Activated CD4-positive, alpha-beta memory T cell treated with anti-CD3 and anti-CD28 coated beads, Interleukin-2, amount 10 ng/mL, durations not matched to agents 7 days and 5 days (primary cell): ENCODE measurements at regions not wholly inside any gene's neighbourhood (a gene's known extent, or its start where the extent isn't known, plus 50 kb on each side); places are given as distances from the start of the nearest gene placed in this dataset.

Experiments
- CTCF ChIA-PET: fragments of 350-600 bp; sonication (Branson Sonifier 250); formaldehyde crosslinking; loops from one replicate; lab custom pipeline; 2021; ENCODE audit warnings: antibody characterized with exemption, inconsistent platforms; lab: Charles Lee
- POLR2A ChIA-PET: fragments of 350-600 bp; sonication (Branson Sonifier 250); formaldehyde crosslinking; loops from one replicate; lab custom pipeline; 2021; ENCODE audit warnings: antibody characterized with exemption; lab: Charles Lee
- DNase-seq: peaks from one replicate; pipeline ENCODE4 v3.0.0-alpha.2; 2020
- H3K27ac Mint-ChIP-seq: one replicate; pipeline ENCODE4 v1.8.0; 2021; ENCODE audit warnings: mild to moderate bottlenecking, mixed read lengths
- H3K27me3 Mint-ChIP-seq: one replicate; pipeline ENCODE4 v1.8.0; 2021; ENCODE audit warnings: mixed read lengths
- H3K36me3 Mint-ChIP-seq: one replicate; pipeline ENCODE4 v1.8.0; 2021; ENCODE audit warnings: low read depth, mixed read lengths
- H3K4me1 Mint-ChIP-seq: one replicate; pipeline ENCODE4 v1.8.0; 2021; ENCODE audit warnings: mixed read lengths
- H3K4me3 Mint-ChIP-seq: one replicate; pipeline ENCODE4 v1.8.0; 2021; ENCODE audit warnings: mild to moderate bottlenecking, mixed read lengths
- H3K9me3 Mint-ChIP-seq: one replicate; pipeline ENCODE4 v1.8.0; 2021; ENCODE audit warnings: mixed read lengths

DNA sequence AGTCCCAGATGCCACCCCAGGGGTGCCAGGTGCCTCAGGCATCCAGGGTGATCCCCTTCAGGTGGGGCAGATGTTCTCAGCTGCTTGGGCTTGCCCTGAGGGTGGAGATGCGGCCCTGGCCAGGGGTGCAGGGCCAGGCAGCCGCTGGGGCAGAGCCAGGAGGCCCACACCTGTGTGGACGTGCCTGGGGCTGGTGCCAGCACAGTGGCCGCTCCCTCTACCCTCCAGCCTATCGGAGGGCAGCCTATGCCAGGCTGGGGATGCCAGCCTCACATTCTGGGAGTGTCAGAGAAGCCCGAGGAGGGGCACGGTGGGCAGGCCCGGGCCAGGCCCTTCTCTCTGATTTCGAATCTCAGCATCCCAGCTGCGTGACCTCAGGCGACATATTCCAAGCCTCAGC lies 96.5 kb upstream of the WNT4 start:
- Mint-ChIP-seq H3K4me1 (no peaks in the 10 kb centered on the region), H3K36me3 (no peaks in the 10 kb centered on the region), H3K9me3 (no peaks in the 10 kb centered on the region), H3K27ac (no peak overlapping the region), H3K4me3 (no peak overlapping the region), H3K27me3 (peaks cover 2% of the 10 kb centered on the region)
- POLR2A ChIA-PET = no interaction called here
- no peak for DNase-seq
- CTCF ChIA-PET = no interaction called here

DNA sequence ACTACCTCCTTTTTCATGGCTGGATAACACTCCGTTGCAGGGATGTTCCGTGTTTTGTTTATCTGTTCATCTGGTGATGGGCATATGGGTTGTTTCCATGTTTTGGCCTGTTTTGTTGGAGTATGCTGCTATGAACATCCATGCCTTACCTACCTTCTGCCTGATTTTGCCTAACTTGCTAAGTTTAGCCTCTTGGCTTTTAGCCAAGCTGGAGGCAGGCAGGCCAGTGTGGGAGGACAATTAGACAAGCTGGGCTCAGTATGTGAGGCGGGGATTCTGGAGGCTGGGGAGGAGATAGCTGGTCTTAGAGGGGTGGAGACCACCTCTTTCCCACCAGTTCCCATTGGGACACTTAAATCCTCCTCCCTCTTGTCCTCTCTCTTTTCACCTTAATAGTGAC lies 98.4 kb upstream of the WNT4 start:
- Mint-ChIP-seq H3K27me3 (no peaks in the 10 kb centered on the region), H3K36me3 (no peaks in the 10 kb centered on the region), H3K4me1 (no peaks in the 10 kb centered on the region), H3K9me3 (no peaks in the 10 kb centered on the region), H3K4me3 (no peak overlapping the region), H3K27ac (no peak overlapping the region)
- CTCF ChIA-PET = no interaction called here
- DNase-seq = no peak
- POLR2A ChIA-PET = no interaction called here

DNA sequence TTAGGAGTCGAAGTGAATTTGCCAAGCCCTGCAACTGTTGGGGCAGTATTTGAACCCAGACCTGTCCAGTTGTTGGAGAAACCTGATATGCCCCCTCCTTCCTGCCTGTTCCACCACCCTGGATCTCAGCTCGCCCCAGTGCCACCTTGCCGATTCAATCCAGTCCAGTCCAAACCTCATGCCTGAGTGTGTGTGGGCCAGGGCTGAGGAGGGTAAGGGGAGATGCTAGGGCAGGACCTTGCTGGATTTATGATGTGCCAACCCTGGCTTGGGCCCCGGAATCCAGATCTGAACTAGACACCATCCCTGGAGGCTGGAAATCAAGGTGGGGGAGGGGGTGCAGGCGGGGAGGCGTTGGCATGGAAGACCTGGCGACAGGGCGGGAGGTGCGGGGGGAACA lies 98.9 kb upstream of the WNT4 start:
- Mint-ChIP-seq H3K27me3 (no peaks in the 10 kb centered on the region), H3K4me1 (no peaks in the 10 kb centered on the region), H3K9me3 (no peaks in the 10 kb centered on the region), H3K27ac (no peak overlapping the region), H3K36me3 (no peaks in the 10 kb centered on the region), H3K4me3 (no peak overlapping the region)
- ChIA-PET POLR2A (no interaction called here), CTCF (no interaction called here)
- DNase-seq = no peak

DNA sequence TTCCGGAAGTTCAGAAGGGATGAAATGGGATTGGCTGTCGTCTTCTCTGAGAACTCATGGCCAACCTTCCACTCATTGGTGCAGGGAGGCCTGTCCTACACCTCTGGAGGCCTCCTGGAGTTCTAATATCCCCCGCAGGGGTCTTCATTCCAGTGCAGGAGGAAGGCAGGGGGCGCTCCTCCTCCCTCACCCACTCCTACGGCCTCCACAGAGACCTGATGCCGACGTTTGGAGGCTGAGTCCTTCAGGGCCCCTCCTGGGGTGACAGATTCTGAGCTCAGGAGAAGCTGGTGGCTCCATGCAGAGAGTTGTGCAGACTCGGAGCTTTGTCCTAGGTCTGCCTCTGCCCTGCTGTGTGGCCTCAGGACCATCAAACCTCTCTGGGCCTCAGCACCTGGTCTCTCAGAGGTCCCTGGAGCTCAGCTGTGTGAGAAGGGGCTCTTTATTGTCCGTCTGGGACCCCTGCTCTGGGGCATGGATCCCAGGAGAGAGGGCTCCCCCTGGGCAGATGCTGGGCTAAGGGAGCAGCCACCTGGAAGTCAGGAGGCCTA lies 102.3 kb upstream of the WNT4 start:
- Mint-ChIP-seq H3K27ac (no peak overlapping the region), H3K4me3 (no peak overlapping the region), H3K36me3 (no peaks in the 10 kb centered on the region), H3K4me1 (no peaks in the 10 kb centered on the region), H3K27me3 (no peaks in the 10 kb centered on the region), H3K9me3 (no peaks in the 10 kb centered on the region)
- POLR2A ChIA-PET = no interaction called here
- no peak for DNase-seq
- CTCF ChIA-PET = no interaction called here

DNA sequence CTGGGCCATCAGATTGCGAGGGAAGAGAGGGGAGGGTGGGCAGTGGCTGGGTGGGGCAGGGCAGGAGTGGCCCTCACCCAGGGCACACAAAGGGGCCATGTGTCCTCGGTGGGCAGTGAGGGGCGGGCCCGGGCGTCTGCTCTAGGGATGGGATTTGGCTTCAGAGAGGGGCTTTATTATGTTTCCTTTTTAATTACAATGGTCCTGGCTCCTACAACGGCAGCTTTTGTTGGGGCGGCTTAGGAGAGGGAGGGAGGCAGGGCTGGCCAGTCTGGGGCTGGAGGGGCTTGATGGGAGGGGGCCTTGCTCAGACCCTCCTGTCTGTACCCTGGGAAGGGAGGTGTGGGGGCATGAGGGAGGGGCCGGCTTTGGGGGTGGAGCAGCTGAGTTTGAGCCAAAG lies 102.8 kb upstream of the WNT4 start:
- POLR2A ChIA-PET = no interaction called here
- DNase-seq = no peak
- Mint-ChIP-seq H3K27ac (no peak overlapping the region), H3K4me3 (no peak overlapping the region), H3K36me3 (no peaks in the 10 kb centered on the region), H3K27me3 (no peaks in the 10 kb centered on the region), H3K9me3 (no peaks in the 10 kb centered on the region), H3K4me1 (no peaks in the 10 kb centered on the region)
- CTCF ChIA-PET = no interaction called here

DNA sequence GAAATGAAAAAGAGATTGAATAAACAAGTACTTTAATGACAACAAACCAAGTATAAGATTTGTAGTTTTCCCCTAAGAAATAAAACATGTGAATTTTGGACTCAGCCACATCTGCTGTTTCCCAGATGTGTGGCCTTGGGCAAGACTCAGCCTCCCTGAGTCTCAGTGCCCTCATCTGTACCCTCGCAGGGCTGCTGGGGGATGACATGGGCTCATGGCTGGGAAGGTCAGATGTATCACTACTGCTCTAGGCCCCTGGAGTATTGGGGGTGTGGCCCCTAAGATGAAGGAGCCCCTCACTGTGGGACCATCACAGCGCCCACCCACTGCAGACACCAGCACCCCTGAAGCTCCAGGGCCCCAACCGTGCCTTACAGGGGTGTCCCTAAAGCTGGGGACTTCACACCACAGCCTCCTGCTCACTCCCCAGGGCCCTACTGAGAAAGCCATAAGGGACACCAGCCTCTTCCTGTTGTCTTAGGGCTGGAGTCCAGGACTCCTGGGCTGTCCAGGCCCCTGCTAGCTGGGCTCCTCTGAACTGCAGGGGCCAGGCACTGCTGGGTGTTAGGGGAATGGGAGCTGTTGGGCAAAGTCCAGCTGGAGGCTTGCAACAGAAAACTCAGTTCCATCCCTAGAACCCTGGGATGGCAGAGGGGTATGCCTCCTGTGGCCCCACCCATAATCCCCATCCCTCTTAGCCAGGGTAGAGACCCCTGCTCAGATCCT lies 104.0 kb upstream of the WNT4 start:
- DNase-seq = no peak
- no peak overlapping the region for H3K4me3 Mint-ChIP-seq
- no peak overlapping the region for H3K27ac Mint-ChIP-seq
- ChIA-PET CTCF (no interaction called here), POLR2A (no interaction called here)
- no peaks in the 10 kb centered on the region for H3K4me1 Mint-ChIP-seq
- H3K9me3 Mint-ChIP-seq = no peaks in the 10 kb centered on the region
- H3K27me3 Mint-ChIP-seq = peaks cover under 1% of the 10 kb centered on the region
- no peaks in the 10 kb centered on the region for H3K36me3 Mint-ChIP-seq

DNA sequence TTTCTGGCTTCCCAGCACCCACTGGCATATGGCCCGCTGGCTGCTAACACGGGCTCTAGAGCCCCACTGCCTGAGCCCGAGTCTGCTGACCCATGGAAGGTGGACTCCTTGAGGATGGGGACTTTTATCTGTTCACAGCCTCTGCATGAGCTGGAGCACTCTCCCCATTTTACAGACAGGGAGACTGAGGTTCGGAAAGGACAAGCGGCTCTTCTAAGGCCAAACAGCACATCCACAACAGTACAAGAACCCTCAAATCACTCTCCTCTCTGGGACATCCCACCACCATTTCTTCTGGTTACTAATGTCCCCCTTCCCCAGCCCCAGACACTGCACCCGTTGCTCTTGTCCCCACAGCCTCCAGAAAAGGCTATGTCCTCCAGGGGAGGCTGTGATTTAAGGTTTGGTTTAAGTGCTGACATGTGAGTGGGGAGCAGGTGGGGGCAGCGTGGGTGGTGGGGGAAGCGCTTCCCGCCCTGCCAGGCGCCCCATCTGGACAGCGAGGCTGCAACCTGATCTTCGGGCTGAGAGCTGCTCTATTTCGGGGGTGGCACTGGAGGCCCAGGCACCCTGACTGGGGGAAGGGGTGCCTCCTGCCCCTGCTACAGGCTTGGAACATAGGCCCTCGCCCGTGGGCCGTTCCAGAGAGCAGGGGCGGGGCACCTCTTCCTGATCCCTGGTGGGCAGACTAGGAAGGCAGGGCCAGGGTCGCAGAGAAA lies 104.8 kb upstream of the WNT4 start:
- CTCF ChIA-PET = no interaction called here
- no peak overlapping the region for H3K4me3 Mint-ChIP-seq
- DNase-seq = no peak
- H3K36me3 Mint-ChIP-seq = no peaks in the 10 kb centered on the region
- no peaks in the 10 kb centered on the region for H3K9me3 Mint-ChIP-seq
- POLR2A ChIA-PET = no interaction called here
- H3K27ac Mint-ChIP-seq = no peak overlapping the region
- H3K4me1 Mint-ChIP-seq = no peaks in the 10 kb centered on the region
- H3K27me3 Mint-ChIP-seq = peaks cover 4% of the 10 kb centered on the region

DNA sequence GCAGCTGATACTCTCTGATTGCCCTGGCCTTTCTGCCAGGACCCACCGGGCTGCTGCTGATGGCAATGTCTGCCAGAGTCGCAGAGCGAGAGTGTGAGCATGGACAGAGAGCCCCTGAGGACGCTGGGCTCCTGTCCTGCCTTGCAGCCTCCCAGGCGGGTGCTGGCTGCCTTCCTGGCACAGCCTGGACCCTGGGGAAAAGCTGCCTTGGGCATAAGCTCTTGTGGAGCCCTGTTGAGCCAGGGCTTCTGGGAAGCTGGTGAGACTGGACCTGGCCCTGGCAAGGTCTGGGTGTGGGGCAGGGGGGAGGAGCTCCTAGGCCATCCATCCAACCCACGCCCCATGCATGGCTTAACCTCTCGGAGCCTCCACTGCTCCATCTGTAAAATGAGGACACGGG lies 105.8 kb upstream of the WNT4 start:
- no peak for DNase-seq
- Mint-ChIP-seq H3K36me3 (no peaks in the 10 kb centered on the region), H3K27ac (no peak overlapping the region), H3K9me3 (no peaks in the 10 kb centered on the region), H3K27me3 (peaks cover 11% of the 10 kb centered on the region), H3K4me1 (no peaks in the 10 kb centered on the region), H3K4me3 (no peak overlapping the region)
- CTCF ChIA-PET = no interaction called here
- POLR2A ChIA-PET = no interaction called here

DNA sequence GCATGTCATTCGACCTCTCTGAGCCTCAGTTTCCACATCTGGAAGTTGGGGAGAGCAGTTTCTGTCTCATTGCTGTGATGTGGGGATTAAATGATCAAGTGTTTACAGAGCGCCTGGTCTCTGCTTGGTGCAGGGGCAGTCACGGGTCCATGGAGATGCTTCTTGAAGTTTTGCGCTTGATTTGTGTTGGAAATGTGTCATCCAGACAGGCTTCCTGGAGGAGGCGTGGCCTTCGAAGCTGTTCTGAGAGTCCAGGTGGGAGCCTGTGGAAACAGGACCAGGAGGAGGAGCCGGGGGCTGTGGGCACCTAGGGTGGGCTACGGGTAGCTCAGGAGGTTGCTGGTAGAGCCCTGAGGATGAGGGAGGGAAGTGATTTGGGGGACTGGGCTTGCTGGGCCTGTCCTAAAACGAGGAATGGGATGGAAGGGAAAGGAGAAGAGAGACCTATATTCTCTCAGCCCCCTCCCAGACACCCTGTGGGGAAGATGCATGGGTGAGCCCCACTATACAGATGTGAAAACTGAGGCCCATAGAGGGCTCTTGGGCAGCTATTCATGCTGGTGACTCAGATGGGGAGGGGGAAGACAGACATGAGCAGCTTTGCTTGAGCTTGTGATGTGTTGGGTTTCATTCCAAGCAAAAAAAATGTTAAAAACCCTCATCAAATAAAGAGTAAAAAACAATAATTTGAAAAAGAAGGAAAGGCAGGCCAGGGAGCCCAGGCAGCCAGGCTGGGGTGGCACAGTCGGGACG lies 107.2 kb upstream of the WNT4 start:
- no peaks in the 10 kb centered on the region for H3K4me1 Mint-ChIP-seq
- peaks cover 11% of the 10 kb centered on the region for H3K27me3 Mint-ChIP-seq
- H3K4me3 Mint-ChIP-seq = no peak overlapping the region
- POLR2A ChIA-PET = no interaction called here
- no peaks in the 10 kb centered on the region for H3K9me3 Mint-ChIP-seq
- no peak for DNase-seq
- H3K27ac Mint-ChIP-seq = no peak overlapping the region
- no peaks in the 10 kb centered on the region for H3K36me3 Mint-ChIP-seq
- CTCF ChIA-PET = no interaction called here

DNA sequence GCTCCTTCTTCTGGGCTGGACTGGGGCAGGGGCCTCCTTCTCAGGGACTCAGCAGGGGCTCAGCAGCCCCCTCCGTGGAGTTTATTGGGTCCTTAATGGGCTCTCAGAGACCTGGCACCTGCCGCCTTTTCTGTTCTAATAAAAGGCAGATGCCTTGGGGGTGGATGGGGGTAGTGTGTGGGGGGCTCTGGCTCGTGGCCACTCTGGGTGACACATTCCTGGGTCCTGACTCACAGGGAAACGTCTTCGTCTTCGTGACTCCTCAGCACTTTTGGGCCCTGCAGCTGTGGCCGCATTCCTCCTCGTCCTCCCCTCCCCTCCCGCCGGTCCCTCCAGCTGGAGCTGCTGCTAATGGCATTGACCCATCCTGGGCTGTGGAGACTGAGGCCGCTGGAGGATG lies 107.8 kb upstream of the WNT4 start:
- POLR2A ChIA-PET = no interaction called here
- H3K27ac Mint-ChIP-seq = no peak overlapping the region
- H3K4me1 Mint-ChIP-seq = no peaks in the 10 kb centered on the region
- DNase-seq = no peak
- CTCF ChIA-PET = no interaction called here
- no peaks in the 10 kb centered on the region for H3K9me3 Mint-ChIP-seq
- H3K4me3 Mint-ChIP-seq = no peak overlapping the region
- H3K36me3 Mint-ChIP-seq = no peaks in the 10 kb centered on the region
- peaks cover 11% of the 10 kb centered on the region for H3K27me3 Mint-ChIP-seq

DNA sequence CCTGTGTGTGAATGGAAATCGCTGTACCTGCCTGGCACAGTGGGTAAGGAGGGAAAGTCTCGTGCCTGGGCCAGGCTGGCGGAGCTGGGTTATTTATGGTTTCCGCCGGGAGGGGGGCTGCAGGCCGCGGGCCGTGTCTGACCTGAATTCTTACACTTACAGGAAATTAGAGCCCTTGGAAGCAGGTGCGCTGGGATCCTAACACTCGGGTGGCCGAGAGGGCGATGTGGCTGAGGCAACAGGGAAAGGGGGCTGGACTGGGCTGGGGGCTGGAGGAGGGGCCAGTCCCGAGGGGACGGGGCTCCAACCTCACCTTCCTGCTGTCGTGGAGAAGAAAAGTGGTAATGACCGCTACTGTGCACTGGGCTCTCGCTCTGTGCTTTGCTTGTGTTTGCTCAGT lies 109.4 kb upstream of the WNT4 start:
- no peaks in the 10 kb centered on the region for H3K9me3 Mint-ChIP-seq
- no peaks in the 10 kb centered on the region for H3K4me1 Mint-ChIP-seq
- no peak overlapping the region for H3K27ac Mint-ChIP-seq

DNA sequence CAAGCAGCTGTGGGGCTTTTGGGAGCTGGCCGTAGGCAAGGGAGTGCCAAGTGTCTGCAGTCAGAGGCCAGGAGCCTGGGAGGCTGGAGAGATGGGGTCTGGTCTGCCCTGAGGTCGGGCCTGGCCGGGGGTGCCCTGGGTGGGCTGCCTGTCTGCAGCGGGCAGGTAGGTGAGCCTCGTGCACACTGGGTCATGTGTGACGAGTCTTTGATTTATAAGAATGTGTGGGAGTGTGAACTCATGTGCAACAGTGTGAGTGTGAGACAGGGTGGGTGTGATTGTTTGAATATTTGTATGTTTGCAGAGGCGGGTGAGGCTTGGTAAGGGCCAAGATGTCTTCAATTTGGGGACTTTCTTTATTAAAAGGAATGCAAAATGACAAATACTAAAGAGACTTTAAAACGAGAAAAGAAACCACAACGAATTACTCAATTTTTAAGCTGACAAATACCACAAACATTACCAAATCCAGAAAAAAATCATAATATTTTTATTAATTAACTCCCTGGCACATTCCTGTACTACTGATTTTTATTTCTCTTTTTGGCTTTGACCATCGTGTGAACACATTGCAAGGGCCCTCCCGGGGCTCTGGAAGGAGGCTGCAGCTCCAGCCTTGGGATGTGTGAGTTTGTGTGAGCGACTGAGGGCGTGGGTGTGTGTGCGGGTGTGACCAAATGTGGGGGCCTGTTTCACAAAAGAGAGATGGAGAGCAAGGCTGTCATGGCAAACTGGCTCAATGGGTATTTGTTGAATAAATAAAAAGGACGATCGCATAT lies 110.3 kb upstream of the WNT4 start:
- POLR2A ChIA-PET = no interaction called here
- no peak overlapping the region for H3K27ac Mint-ChIP-seq
- H3K4me1 Mint-ChIP-seq = no peaks in the 10 kb centered on the region
- H3K9me3 Mint-ChIP-seq = no peaks in the 10 kb centered on the region
- no peak overlapping the region for H3K4me3 Mint-ChIP-seq
- CTCF ChIA-PET = no interaction called here
- peaks cover 11% of the 10 kb centered on the region for H3K27me3 Mint-ChIP-seq
- H3K36me3 Mint-ChIP-seq = no peaks in the 10 kb centered on the region
- no peak for DNase-seq

More for the DNA sequence above, 109.4 kb upstream of the WNT4 start:
- DNase-seq = no peak
- H3K27me3 Mint-ChIP-seq = peaks cover 11% of the 10 kb centered on the region
- ChIA-PET CTCF (no interaction called here), POLR2A (no interaction called here)
- no peak overlapping the region for H3K4me3 Mint-ChIP-seq
- no peaks in the 10 kb centered on the region for H3K36me3 Mint-ChIP-seq

DNA sequence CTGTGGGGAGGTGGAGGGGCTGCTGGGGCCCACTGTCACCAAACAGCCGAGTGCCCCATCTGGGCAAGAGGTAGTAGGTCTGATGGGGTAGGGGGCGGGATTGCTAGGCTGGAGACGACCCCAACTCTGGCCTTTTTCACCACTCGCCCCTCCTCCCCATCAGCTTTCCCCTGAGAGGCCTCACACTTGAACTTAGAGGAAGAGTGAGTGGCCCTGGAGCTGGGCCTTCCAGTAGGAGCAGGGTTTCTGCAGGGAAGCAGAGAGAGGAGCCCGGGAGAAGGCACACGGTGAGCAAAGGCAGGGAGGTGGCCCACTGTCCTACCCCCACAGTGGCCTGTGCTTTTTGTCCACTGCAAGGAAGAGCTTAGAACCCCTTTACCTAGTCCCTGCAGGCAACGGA lies 111.9 kb upstream of the WNT4 start:
- H3K9me3 Mint-ChIP-seq = no peaks in the 10 kb centered on the region
- no peaks in the 10 kb centered on the region for H3K36me3 Mint-ChIP-seq
- no peak for DNase-seq
- no peak overlapping the region for H3K27ac Mint-ChIP-seq
- ChIA-PET POLR2A (no interaction called here), CTCF (no interaction called here)
- peaks cover 11% of the 10 kb centered on the region for H3K27me3 Mint-ChIP-seq
- no peak overlapping the region for H3K4me3 Mint-ChIP-seq
- no peaks in the 10 kb centered on the region for H3K4me1 Mint-ChIP-seq
